SJCRH30 (cell line): ENCODE measurements at regions not wholly inside any gene's neighbourhood (a gene's known extent, or its start where the extent isn't known, plus 50 kb on each side); places are given as distances from the start of the nearest gene placed in this dataset.

Source experiments
- DNase-seq, 2 experiments: peaks; one replicate each; pipeline ENCODE4 v3.0.0-alpha.2; 2015 to 2020
- H3K27ac ChIP-seq: fragments of 250-450 bp; sonication (Bioruptor Pico); 2 replicates; pipeline ENCODE4 v1.5.1; 2020; ENCODE audit warnings: mild to moderate bottlenecking, moderate library complexity
- H3K27me3 ChIP-seq: fragments of 250-450 bp; sonication (Bioruptor Pico); 2 replicates; pipeline ENCODE4 v1.5.1; 2020; ENCODE audit warnings: mild to moderate bottlenecking, moderate library complexity
- H3K36me3 ChIP-seq: fragments of 250-450 bp; sonication (Bioruptor Pico); 2 replicates; pipeline ENCODE4 v1.5.1; 2020; ENCODE audit warnings: mild to moderate bottlenecking, moderate library complexity
- H3K4me1 ChIP-seq: fragments of 250-450 bp; sonication (Bioruptor Pico); 2 replicates; pipeline ENCODE4 v1.5.1; 2020; ENCODE audit warnings: mild to moderate bottlenecking, moderate library complexity
- H3K4me3 ChIP-seq: fragments of 250-450 bp; sonication (Bioruptor Pico); 2 replicates; pipeline ENCODE4 v1.5.1; 2020; ENCODE audit warnings: mild to moderate bottlenecking, moderate library complexity
- H3K9me3 ChIP-seq: fragments of 250-450 bp; sonication (Bioruptor Pico); replicated peaks from 2 replicates; pipeline ENCODE4 v1.5.1; 2020; ENCODE audit warnings: mild to moderate bottlenecking, moderate library complexity

DNA sequence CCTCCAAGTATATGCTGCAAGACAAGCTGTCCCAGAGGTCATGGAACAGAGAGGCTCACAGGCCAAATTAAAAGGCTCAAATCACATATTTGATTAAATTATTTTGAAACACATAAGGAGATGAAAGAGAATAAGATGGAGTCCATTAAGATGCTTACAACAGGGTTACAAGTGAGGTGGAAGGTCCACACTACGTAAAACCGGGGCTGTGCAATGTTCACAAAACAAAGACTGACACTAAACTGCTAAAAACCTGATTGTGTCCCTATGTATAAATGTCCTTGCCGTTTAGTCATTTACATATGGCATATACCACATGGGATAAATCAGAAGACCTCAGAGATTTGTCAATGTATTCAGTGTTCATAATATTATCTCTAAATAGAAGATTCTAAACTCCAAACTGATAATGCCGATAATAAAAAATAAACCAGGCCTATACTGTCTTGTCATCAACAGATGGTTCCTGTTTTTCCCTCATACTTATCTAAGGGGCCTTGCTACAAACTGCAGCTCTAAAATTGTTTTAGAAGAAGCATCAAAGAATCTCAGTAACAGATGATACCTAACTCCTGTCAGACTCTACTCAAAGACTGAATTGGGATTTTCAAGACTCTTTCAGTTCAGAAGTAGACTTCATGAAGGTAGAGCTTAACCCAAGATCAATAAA, 51.8 kb upstream of the RIPOR2 start:
- Histone ChIP-seq H3K9me3 (no peaks in the 10 kb centered on the region), H3K4me1 (peaks cover 6% of the 10 kb centered on the region; the same call in 1 of the 2 replicates), H3K27ac (no peak overlapping the region), H3K27me3 (no peaks in the 10 kb centered on the region), H3K4me3 (no peak overlapping the region), H3K36me3 (no peaks in the 10 kb centered on the region)
- DNase-seq, result no peak

DNA sequence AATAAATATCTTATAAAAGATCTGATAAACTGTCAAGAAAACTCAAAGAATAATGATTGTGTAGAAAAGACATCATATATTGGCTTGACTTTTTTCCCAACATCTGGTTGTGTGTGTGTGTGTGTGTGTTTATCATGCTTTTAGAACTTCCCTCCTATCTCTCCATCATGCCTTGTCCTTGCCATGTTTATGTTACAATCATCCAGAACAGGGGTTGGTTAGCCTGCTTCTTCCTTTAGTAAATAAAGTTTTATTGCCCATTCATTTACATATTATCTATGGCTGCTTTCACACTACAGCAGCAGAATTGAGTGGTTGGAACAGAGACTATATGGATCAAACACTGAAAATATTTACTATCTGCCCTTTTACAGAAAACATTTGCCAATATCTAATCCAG, 52.8 kb upstream of the RIPOR2 start:
- H3K4me3 ChIP-seq, result no peak overlapping the region
- no peak overlapping the region for H3K27ac ChIP-seq
- peaks cover 6% of the 10 kb centered on the region; the same call in 1 of the 2 replicates for H3K4me1 ChIP-seq
- no peaks in the 10 kb centered on the region for H3K27me3 ChIP-seq
- no peak for DNase-seq
- H3K9me3 ChIP-seq, result no peaks in the 10 kb centered on the region
- H3K36me3 ChIP-seq, result no peaks in the 10 kb centered on the region

DNA sequence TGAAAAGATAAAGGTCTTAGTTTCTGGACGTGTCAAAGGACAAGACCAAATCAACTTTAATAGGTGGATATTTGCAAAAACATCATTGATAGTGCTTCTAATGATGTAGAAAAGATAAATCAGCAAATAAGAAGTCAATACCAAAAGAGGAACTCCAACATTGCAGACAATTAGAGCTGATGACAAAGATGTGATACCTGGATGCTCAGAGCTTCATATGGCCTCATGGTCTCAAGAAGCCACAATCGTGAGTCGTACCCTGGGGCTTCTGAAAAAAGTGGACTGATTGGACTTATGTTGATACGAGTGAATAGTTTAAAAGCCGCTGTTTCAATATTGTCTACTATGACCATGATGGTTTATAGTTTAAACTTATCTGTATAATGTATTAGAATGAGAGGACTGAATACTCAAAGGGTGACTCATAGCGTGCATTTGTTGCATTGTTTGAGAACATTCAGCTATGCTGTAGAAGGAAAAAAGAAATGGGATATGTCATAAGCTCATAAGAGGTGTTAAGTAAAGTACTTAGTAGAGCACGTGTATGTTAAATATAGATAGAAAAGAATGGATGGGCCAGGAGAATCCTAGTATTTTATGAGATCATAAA, 54.6 kb upstream of the RIPOR2 start:
- Histone ChIP-seq H3K9me3 (no peaks in the 10 kb centered on the region), H3K4me1 (peaks cover 6% of the 10 kb centered on the region; the same call in 1 of the 2 replicates), H3K27me3 (no peaks in the 10 kb centered on the region), H3K36me3 (no peaks in the 10 kb centered on the region), H3K4me3 (no peak overlapping the region), H3K27ac (no peak overlapping the region)
- no peak for DNase-seq

DNA sequence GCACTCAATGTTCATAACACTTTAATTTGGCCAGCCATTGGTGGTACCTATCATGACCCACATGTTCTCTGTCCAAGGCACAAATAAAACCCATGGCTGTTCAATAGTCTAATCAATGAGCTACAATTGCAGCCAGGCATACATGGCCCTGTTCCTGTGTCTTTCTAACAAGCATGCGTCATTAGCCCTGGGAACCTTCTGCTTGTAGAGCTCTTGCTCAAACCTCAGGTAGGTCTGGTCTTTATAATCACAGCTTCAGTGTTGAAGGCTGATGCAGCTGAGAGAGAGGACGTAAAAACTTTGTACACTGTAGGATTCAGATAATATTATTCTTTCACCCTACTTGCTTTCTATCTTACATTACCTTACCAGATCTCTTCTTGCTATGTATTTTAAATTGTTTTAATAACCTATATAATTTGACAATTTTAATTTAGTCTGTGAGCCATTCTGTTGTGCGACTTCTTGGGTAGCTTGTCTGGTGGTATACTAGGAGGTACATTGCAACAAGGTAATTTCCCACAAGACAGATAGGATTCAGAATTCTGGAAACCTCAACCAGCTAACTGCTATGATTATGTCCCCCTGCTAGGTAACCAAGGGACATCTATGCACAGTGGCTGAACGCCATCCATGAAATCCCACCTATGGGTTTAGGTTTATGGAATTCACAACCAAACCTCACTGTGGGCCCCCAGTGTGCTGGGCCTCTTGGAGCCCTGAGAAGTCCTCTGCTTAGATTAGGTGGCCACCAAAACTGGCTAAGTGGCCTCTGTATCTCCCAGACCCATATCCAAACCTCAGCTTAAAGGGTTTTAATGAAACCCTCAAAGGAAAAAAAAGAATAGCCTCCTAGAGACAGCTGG, 55.4 kb upstream of the RIPOR2 start:
- Histone ChIP-seq H3K27ac (no peak overlapping the region), H3K36me3 (no peaks in the 10 kb centered on the region), H3K4me3 (no peak overlapping the region), H3K4me1 (peaks cover 6% of the 10 kb centered on the region; the same call in 1 of the 2 replicates), H3K9me3 (no peaks in the 10 kb centered on the region), H3K27me3 (no peaks in the 10 kb centered on the region)
- DNase-seq, result no peak

DNA sequence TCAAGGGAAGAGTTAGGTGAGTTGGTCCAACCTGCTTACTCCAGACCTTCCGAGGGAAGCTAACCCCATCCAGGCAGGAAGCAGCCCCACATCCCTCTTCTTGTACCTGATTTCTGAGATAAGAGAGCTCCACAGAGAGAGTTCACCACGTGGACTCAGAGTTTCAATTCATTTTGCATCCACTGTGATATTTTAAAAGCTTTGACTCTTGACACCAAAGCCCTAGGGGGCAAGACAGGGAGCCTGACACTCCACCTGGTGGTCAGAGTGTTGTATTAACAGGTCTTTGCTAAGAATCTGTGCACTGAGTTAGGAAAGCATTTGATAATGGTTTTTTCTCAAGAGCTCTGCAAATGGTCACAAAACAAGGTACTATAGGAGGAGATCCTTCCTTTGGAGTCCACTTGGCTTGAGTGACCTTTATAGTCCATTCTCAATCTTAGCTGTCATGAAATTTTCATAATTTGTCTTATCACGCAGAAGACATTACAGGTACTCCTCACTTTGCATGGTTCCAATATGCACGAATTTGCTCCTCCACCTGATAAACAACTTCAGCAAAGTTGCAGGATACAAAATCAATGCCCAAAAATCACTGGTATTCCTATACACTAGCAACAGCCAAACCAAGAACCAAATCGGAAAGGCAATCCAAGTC, 56.2 kb upstream of the RIPOR2 start:
- H3K27ac ChIP-seq, result no peak overlapping the region
- peaks cover 6% of the 10 kb centered on the region; the same call in 1 of the 2 replicates for H3K4me1 ChIP-seq
- H3K36me3 ChIP-seq, result no peaks in the 10 kb centered on the region
- no peak overlapping the region for H3K4me3 ChIP-seq
- H3K27me3 ChIP-seq, result no peaks in the 10 kb centered on the region
- DNase-seq, result peak; percentile 38 to 78
- no peaks in the 10 kb centered on the region for H3K9me3 ChIP-seq

DNA sequence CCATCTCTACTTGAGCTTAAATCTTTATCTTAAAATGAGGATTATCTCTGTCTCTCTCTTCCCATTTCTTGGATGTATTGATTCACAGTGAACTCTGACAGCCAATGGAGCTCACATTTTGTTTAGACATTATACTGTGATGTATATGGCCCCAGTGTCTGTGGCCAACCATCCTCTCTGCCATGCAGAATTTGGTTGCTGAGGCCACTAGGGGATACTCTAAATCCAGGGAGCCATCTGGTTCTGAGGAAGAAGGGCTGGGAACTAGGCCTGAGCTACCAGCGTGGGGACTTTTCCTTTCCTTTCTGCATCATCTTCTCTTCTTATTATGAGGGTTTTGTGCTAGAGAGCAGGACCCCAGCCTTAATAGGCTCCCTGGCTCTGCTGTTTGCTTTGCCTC, 59.1 kb upstream of the RIPOR2 start:
- Histone ChIP-seq H3K27me3 (no peaks in the 10 kb centered on the region), H3K4me3 (no peak overlapping the region), H3K4me1 (peaks cover 6% of the 10 kb centered on the region; the same call in 1 of the 2 replicates), H3K27ac (no peak overlapping the region), H3K36me3 (no peaks in the 10 kb centered on the region), H3K9me3 (no peaks in the 10 kb centered on the region)
- DNase-seq, result no peak

GRCh38 chr6:24995270-24995669, 59.5 kb upstream of the RIPOR2 start:
- DNase-seq, result no peak
- Histone ChIP-seq H3K9me3 (no peaks in the 10 kb centered on the region), H3K36me3 (no peaks in the 10 kb centered on the region), H3K4me1 (peaks cover 3% of the 10 kb centered on the region; the same call in 1 of the 2 replicates), H3K27ac (no peak overlapping the region), H3K27me3 (no peaks in the 10 kb centered on the region), H3K4me3 (no peak overlapping the region)

DNA sequence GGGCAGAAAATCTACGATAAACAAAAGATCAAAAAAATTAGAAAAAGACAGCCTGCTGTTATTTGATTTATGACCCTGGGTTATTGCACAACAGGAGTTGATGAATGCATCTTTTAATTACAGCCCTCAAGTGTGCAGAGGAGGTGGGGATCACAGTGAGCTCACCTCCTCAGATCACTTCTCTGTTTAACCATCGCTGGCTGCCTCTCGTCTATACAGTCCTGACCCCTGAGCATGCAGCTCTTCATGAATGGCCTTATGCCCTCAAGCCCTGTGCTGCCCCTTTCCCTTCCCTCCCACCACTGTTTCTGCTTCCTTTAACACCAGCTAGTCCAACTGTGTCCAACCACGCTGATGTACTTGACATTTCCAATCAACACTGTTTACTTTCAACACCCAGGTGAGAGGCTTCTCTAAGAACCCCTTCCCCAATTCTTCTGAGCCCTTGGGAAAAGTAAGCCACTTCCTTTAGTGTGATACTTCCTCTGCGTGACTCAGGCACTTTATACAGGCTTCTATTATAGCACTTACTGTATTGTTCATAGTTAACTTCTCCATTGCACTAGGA, 60.6 kb upstream of the RIPOR2 start:
- H3K36me3 ChIP-seq, result no peaks in the 10 kb centered on the region
- H3K27me3 ChIP-seq, result no peaks in the 10 kb centered on the region
- DNase-seq, result no peak
- H3K4me3 ChIP-seq, result no peak overlapping the region
- no peaks in the 10 kb centered on the region for H3K9me3 ChIP-seq
- no peaks in the 10 kb centered on the region for H3K4me1 ChIP-seq
- H3K27ac ChIP-seq, result no peak overlapping the region

- Histone ChIP-seq H3K36me3 (no peaks in the 10 kb centered on the region), H3K9me3 (no peaks in the 10 kb centered on the region), H3K27ac (no peak overlapping the region), H3K4me1 (no peaks in the 10 kb centered on the region), H3K4me3 (no peak overlapping the region), H3K27me3 (no peaks in the 10 kb centered on the region)
- DNase-seq, result no peak
Observed at GRCh38 chr6:24997231-24997630, 61.5 kb upstream of the RIPOR2 start.

- H3K27ac ChIP-seq, result no peak overlapping the region
- no peak overlapping the region for H3K4me3 ChIP-seq
- H3K9me3 ChIP-seq, result no peaks in the 10 kb centered on the region
- DNase-seq, result no peak
- no peaks in the 10 kb centered on the region for H3K27me3 ChIP-seq
- no peaks in the 10 kb centered on the region for H3K4me1 ChIP-seq
- no peaks in the 10 kb centered on the region for H3K36me3 ChIP-seq
Observed at GRCh38 chr6:24997905-24998304, 62.1 kb upstream of the RIPOR2 start.

- no peaks in the 10 kb centered on the region for H3K36me3 ChIP-seq
- no peak overlapping the region for H3K27ac ChIP-seq
- no peak for DNase-seq
- H3K27me3 ChIP-seq, result no peaks in the 10 kb centered on the region
- no peaks in the 10 kb centered on the region for H3K4me1 ChIP-seq
- H3K9me3 ChIP-seq, result no peaks in the 10 kb centered on the region
- H3K4me3 ChIP-seq, result no peak overlapping the region
Observed at GRCh38 chr6:25002326-25003091, 66.7 kb upstream of the RIPOR2 start.

DNA sequence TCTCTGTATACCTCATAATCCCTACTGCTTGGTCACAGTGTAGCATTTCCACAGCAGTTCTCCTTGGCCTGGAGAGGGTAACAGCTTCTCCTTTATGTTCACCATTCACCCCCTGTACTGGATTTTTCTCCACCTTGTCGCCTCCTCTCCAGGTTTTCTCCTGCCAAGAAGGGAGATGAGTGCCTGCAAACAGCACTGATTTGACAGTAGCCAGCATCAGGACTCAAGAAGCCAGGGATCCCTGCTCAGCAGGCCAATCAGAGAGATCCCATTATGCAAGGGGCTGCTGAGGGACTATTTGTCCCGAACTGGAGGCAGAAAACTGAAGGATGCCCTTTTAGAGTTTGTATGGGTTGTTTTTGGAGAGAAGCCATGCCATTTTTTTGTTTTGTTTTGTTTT, 68.6 kb upstream of the RIPOR2 start:
- no peaks in the 10 kb centered on the region for H3K4me1 ChIP-seq
- no peak overlapping the region for H3K27ac ChIP-seq
- no peaks in the 10 kb centered on the region for H3K9me3 ChIP-seq
- no peak overlapping the region for H3K4me3 ChIP-seq
- no peaks in the 10 kb centered on the region for H3K36me3 ChIP-seq
- DNase-seq, result no peak
- no peaks in the 10 kb centered on the region for H3K27me3 ChIP-seq

GRCh38 chr6:25005010-25005409, 69.2 kb upstream of the RIPOR2 start:
- no peak overlapping the region for H3K4me3 ChIP-seq
- H3K36me3 ChIP-seq, result no peaks in the 10 kb centered on the region
- H3K4me1 ChIP-seq, result no peaks in the 10 kb centered on the region
- H3K9me3 ChIP-seq, result no peaks in the 10 kb centered on the region
- H3K27me3 ChIP-seq, result no peaks in the 10 kb centered on the region
- H3K27ac ChIP-seq, result no peak overlapping the region
- DNase-seq, result no peak

DNA sequence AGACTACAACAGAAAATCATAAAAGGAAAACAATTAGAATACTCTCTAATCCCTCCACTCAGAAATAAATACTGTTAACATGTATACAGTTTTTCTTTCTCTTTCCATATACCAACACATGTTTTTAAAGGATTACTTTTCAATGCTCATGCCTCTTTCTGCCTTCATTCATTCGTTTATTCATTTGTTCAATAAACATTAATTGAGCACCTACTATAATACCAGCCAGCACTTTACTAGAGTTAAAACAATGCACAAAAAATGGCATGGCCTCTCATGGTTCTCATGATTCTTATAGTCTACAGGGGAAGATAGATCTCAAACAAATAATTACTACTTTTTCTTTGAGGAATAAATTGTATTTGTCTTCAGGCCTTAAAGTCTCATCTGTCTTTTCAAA, 70.3 kb upstream of the RIPOR2 start:
- no peaks in the 10 kb centered on the region for H3K36me3 ChIP-seq
- no peaks in the 10 kb centered on the region for H3K27me3 ChIP-seq
- H3K27ac ChIP-seq, result no peak overlapping the region
- H3K4me1 ChIP-seq, result no peaks in the 10 kb centered on the region
- no peak overlapping the region for H3K4me3 ChIP-seq
- DNase-seq, result no peak
- no peaks in the 10 kb centered on the region for H3K9me3 ChIP-seq
